ENCODE measurements at regions not wholly inside any gene's neighbourhood (a gene's known extent, or its start where the extent isn't known, plus 50 kb on each side); places are given as distances from the start of the nearest gene placed in this dataset.

GRCh38 chr12:114762490-114763110 is 78.6 kb upstream of the TBX3 start:
- Mint-ChIP-seq H3K27ac (ENCODE audit: unreplicated experiment) (no peak overlapping the region), H3K27me3 (ENCODE audit: unreplicated experiment) (no peaks in the 10 kb centered on the region), H3K36me3 (ENCODE audit: unreplicated experiment) (no peaks in the 10 kb centered on the region), H3K4me3 (ENCODE audit: unreplicated experiment) (no peak overlapping the region), H3K4me1 (ENCODE audit: unreplicated experiment) (no peaks in the 10 kb centered on the region), H3K9me3 (ENCODE audit: unreplicated experiment) (no peaks in the 10 kb centered on the region)
- TF ChIP-seq CTCF (IDR thresholded peaks at IDR 0.05), result no peak
- no peak for DNase-seq (ENCODE audit: extremely low spot score, unreplicated experiment)

GRCh38 chr12:114760151-114760877 is 76.3 kb upstream of the TBX3 start:
- Mint-ChIP-seq H3K4me3 (ENCODE audit: unreplicated experiment) (no peak overlapping the region), H3K36me3 (ENCODE audit: unreplicated experiment) (no peaks in the 10 kb centered on the region), H3K27me3 (ENCODE audit: unreplicated experiment) (no peaks in the 10 kb centered on the region), H3K9me3 (ENCODE audit: unreplicated experiment) (no peaks in the 10 kb centered on the region), H3K4me1 (ENCODE audit: unreplicated experiment) (no peaks in the 10 kb centered on the region), H3K27ac (ENCODE audit: unreplicated experiment) (no peak overlapping the region)
- no peak for DNase-seq (ENCODE audit: extremely low spot score, unreplicated experiment)
- no peak for TF ChIP-seq CTCF (IDR thresholded peaks at IDR 0.05)

- Mint-ChIP-seq H3K4me3 (ENCODE audit: unreplicated experiment) (no peak overlapping the region), H3K4me1 (ENCODE audit: unreplicated experiment) (no peaks in the 10 kb centered on the region), H3K27me3 (ENCODE audit: unreplicated experiment) (no peaks in the 10 kb centered on the region), H3K27ac (ENCODE audit: unreplicated experiment) (no peak overlapping the region), H3K36me3 (ENCODE audit: unreplicated experiment) (no peaks in the 10 kb centered on the region), H3K9me3 (ENCODE audit: unreplicated experiment) (no peaks in the 10 kb centered on the region)
- no peak for TF ChIP-seq CTCF (IDR thresholded peaks at IDR 0.05)
- no peak for DNase-seq (ENCODE audit: extremely low spot score, unreplicated experiment)
Measured at GRCh38 chr12:114759635-114760034, 75.7 kb upstream of the TBX3 start.

GRCh38 chr12:114757684-114758325 is 73.8 kb upstream of the TBX3 start:
- H3K27ac Mint-ChIP-seq (ENCODE audit: unreplicated experiment), result no peak overlapping the region
- no peaks in the 10 kb centered on the region for H3K9me3 Mint-ChIP-seq (ENCODE audit: unreplicated experiment)
- H3K36me3 Mint-ChIP-seq (ENCODE audit: unreplicated experiment), result no peaks in the 10 kb centered on the region
- H3K4me1 Mint-ChIP-seq (ENCODE audit: unreplicated experiment), result no peaks in the 10 kb centered on the region
- no peaks in the 10 kb centered on the region for H3K27me3 Mint-ChIP-seq (ENCODE audit: unreplicated experiment)
- no peak for DNase-seq (ENCODE audit: extremely low spot score, unreplicated experiment)
- TF ChIP-seq CTCF (IDR thresholded peaks at IDR 0.05), result no peak
- H3K4me3 Mint-ChIP-seq (ENCODE audit: unreplicated experiment), result no peak overlapping the region

GRCh38 chr12:114752217-114752616 is 68.2 kb upstream of the TBX3 start:
- DNase-seq (ENCODE audit: extremely low spot score, unreplicated experiment), result no peak
- Mint-ChIP-seq H3K4me1 (ENCODE audit: unreplicated experiment) (no peaks in the 10 kb centered on the region), H3K9me3 (ENCODE audit: unreplicated experiment) (no peaks in the 10 kb centered on the region), H3K36me3 (ENCODE audit: unreplicated experiment) (no peaks in the 10 kb centered on the region), H3K27ac (ENCODE audit: unreplicated experiment) (no peak overlapping the region), H3K4me3 (ENCODE audit: unreplicated experiment) (no peak overlapping the region), H3K27me3 (ENCODE audit: unreplicated experiment) (no peaks in the 10 kb centered on the region)
- TF ChIP-seq CTCF (IDR thresholded peaks at IDR 0.05), result no peak
